Ishikawa (cell line): ENCODE measurements at regions not wholly inside any gene's neighbourhood (a gene's known extent, or its start where the extent isn't known, plus 50 kb on each side); places are given as distances from the start of the nearest gene placed in this dataset.

Experiments used
- CEBPB ChIP-seq: IDR thresholded peaks from 2 replicates; pipeline ENCODE4 v1.6.1; 2012
- CREB1 ChIP-seq: IDR thresholded peaks from 2 replicates; pipeline ENCODE4 v1.6.1; 2012; ENCODE audit warnings: low read depth
- EP300 ChIP-seq: IDR thresholded peaks from 2 replicates; pipeline ENCODE4 v1.6.1; 2012; ENCODE audit warnings: borderline replicate concordance
- TEAD4 ChIP-seq: IDR thresholded peaks from 2 replicates; pipeline ENCODE4 v1.6.1; 2012
- YY1 ChIP-seq: IDR thresholded peaks from 2 replicates; pipeline ENCODE4 v1.6.1; 2012; ENCODE audit warnings: low read depth

DNA sequence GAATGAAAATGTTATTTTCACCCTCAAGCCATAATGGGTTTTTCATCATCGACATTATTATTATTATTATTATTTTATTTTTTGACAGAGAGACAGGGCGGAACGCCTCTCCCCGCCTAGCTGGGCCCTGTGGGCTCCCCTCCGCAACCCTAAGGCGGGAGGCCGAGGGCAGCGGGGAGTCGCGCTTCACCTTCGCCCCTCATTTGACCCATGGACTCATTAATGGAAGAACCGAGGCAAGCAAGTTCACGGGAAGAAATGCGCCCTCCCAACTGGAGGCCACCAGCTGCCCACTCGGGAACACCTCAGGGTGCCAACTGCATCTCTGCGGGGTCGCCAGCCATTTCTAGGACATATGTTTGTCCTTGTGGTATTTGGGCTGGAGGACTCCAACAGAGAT lies 115.3 kb upstream of the KIRREL3 start:
- no peak for TF ChIP-seq YY1
- no peak for TF ChIP-seq EP300
- no peak for TF ChIP-seq TEAD4
- no peak for TF ChIP-seq CREB1
- no peak for TF ChIP-seq CEBPB
